SK-N-SH treated with all-trans-retinoic acid at 6 μM for 48 hours (cell line): ENCODE measurements at regions not wholly inside any gene's neighbourhood (a gene's known extent, or its start where the extent isn't known, plus 50 kb on each side); places are given as distances from the start of the nearest gene placed in this dataset.

Experiments
- ATAC-seq: fragments of 200-7000 bp; cut with Tn5 transposase; 3 replicates; pipeline ENCODE4 v1.9.1; 2020; ENCODE audit warnings: mild to moderate bottlenecking, moderate library complexity
- ARNTL ChIP-seq: fragments of 450-650 bp; formaldehyde crosslinking; IDR thresholded peaks from 2 replicates; pipeline ENCODE4 v1.5.0; 2020; ENCODE audit warnings: low read depth, mild to moderate bottlenecking, moderate library complexity, borderline replicate concordance
- BACH2 ChIP-seq: fragments of 250-450 bp; sonication (Bioruptor Pico); IDR thresholded peaks from 2 replicates; pipeline ENCODE4 v1.9.0; 2021; ENCODE audit warnings: mild to moderate bottlenecking, borderline replicate concordance
- CREB5 ChIP-seq: fragments of 250-450 bp; sonication (Bioruptor Pico); IDR thresholded peaks from 2 replicates; pipeline ENCODE4 v1.5.1; 2020; ENCODE audit warnings: low read depth, mild to moderate bottlenecking, moderate library complexity
- CSRNP3 ChIP-seq: fragments of 250-450 bp; sonication (Bioruptor Pico); IDR thresholded peaks from 2 replicates; pipeline ENCODE4 v1.5.1; 2021; ENCODE audit warnings: mild to moderate bottlenecking, moderate library complexity
- GLIS3 ChIP-seq: fragments of 250-450 bp; sonication (Bioruptor Pico); IDR thresholded peaks from 2 replicates; pipeline ENCODE4 v1.5.0; 2020; ENCODE audit warnings: mild to moderate bottlenecking, moderate library complexity
- ISL1 ChIP-seq: fragments of 250-450 bp; sonication (Bioruptor Pico); IDR thresholded peaks from 2 replicates; pipeline ENCODE4 v2.1.2; 2022; ENCODE audit warnings: mild to moderate bottlenecking, moderate library complexity
- OSR1 ChIP-seq: fragments of 250-450 bp; sonication (Bioruptor Pico); IDR thresholded peaks from 2 replicates; pipeline ENCODE4 v1.8.0; 2022; ENCODE audit warnings: moderate library complexity, mild to moderate bottlenecking, inconsistent platforms
- PATZ1 ChIP-seq: fragments of 250-450 bp; sonication (Bioruptor Pico); IDR thresholded peaks from 2 replicates; pipeline ENCODE4 v1.8.0; 2020; ENCODE audit warnings: mild to moderate bottlenecking, moderate library complexity, borderline replicate concordance
- POU6F1 ChIP-seq: fragments of 250-450 bp; sonication (Bioruptor Pico); IDR thresholded peaks from 2 replicates; pipeline ENCODE4 v1.8.0; 2021; ENCODE audit warnings: low read depth, mild to moderate bottlenecking, moderate library complexity, borderline replicate concordance
- PPARA ChIP-seq: fragments of 250-450 bp; sonication (Bioruptor Pico); IDR thresholded peaks from 2 replicates; pipeline ENCODE4 v1.5.0; 2020; ENCODE audit warnings: mild to moderate bottlenecking, borderline replicate concordance
- RARB ChIP-seq: fragments of 250-450 bp; sonication (Bioruptor Pico); IDR thresholded peaks from 2 replicates; pipeline ENCODE4 v1.8.0; 2021; ENCODE audit warnings: mild to moderate bottlenecking, moderate library complexity
- SNAI2 ChIP-seq: fragments of 250-450 bp; sonication (Bioruptor Pico); IDR thresholded peaks from 2 replicates; pipeline ENCODE4 v1.5.0; 2020; ENCODE audit warnings: mild to moderate bottlenecking, moderate library complexity
- TCF4 ChIP-seq: fragments of 250-450 bp; sonication (Bioruptor Pico); IDR thresholded peaks from 2 replicates; pipeline ENCODE4 v1.8.0; 2021; ENCODE audit warnings: mild to moderate bottlenecking, moderate library complexity, borderline replicate concordance
- TOX ChIP-seq: fragments of 250-450 bp; sonication (Bioruptor Pico); IDR thresholded peaks from 2 replicates; pipeline ENCODE4 v1.8.0; 2021; ENCODE audit warnings: mild to moderate bottlenecking, moderate library complexity, borderline replicate concordance
- TSHZ2 ChIP-seq: fragments of 250-450 bp; sonication (Bioruptor Pico); IDR thresholded peaks from 2 replicates; pipeline ENCODE4 v1.5.0; 2020; ENCODE audit warnings: mild to moderate bottlenecking, moderate library complexity
- ZC3H10 ChIP-seq: fragments of 250-450 bp; sonication (Bioruptor Pico); IDR thresholded peaks from 2 replicates; pipeline ENCODE4 v1.5.1; 2021; ENCODE audit warnings: mild to moderate bottlenecking, moderate library complexity
- ZNF565 ChIP-seq: fragments of 450-650 bp; formaldehyde crosslinking; conservative IDR thresholded peaks from 2 replicates; pipeline ENCODE4 v1.5.0; 2020; ENCODE audit warnings: low read depth, mild to moderate bottlenecking, moderate library complexity
- ZNF70 ChIP-seq: fragments of 450-650 bp; formaldehyde crosslinking; IDR thresholded peaks from 2 replicates; pipeline ENCODE4 v1.5.0; 2020; ENCODE audit warnings: mild to moderate bottlenecking, moderate library complexity
- ZNF8 ChIP-seq: fragments of 450-650 bp; formaldehyde crosslinking; IDR thresholded peaks from 2 replicates; pipeline ENCODE4 v1.5.0; 2020; ENCODE audit warnings: mild to moderate bottlenecking, moderate library complexity

- ATAC-seq = no peak
- TF ChIP-seq SNAI2 (no peak), ZNF70 (CRISPR knock-in tag) (peak; percentile 21; the same call in 1 of the 2 replicates)
Measured at GRCh38 chr17:70825321-70826125, 656.2 kb downstream of the KCNJ2 start.

- ATAC-seq = no peak
- TF ChIP-seq CSRNP3 (CRISPR knock-in tag) (no peak), ZNF70 (CRISPR knock-in tag) (no peak), RARB (CRISPR knock-in tag) (no peak), PATZ1 (CRISPR knock-in tag) (no peak), PPARA (CRISPR knock-in tag) (no peak), GLIS3 (CRISPR knock-in tag) (no peak), ZNF565 (CRISPR knock-in tag) (no peak), TSHZ2 (CRISPR knock-in tag) (no peak), TOX (no peak), ARNTL (CRISPR knock-in tag) (no peak), POU6F1 (CRISPR knock-in tag) (no peak), ZC3H10 (CRISPR knock-in tag) (no peak), ISL1 (CRISPR knock-in tag) (no peak), BACH2 (CRISPR knock-in tag) (no peak), TCF4 (CRISPR knock-in tag) (no peak), SNAI2 (no peak)
- TF ChIP-seq, all 23 proteins: peak for 0
Measured at GRCh38 chr17:70829876-70830275, 660.5 kb downstream of the KCNJ2 start.

- no peak for ATAC-seq
- TF ChIP-seq SNAI2 (no peak), RARB (CRISPR knock-in tag) (no peak), OSR1 (no peak), ARNTL (CRISPR knock-in tag) (no peak), ZNF8 (CRISPR knock-in tag) (no peak), GLIS3 (CRISPR knock-in tag) (no peak), CSRNP3 (CRISPR knock-in tag) (no peak), CREB5 (CRISPR knock-in tag) (no peak), PATZ1 (CRISPR knock-in tag) (no peak), ZNF565 (CRISPR knock-in tag) (no peak), ZC3H10 (CRISPR knock-in tag) (no peak), TSHZ2 (CRISPR knock-in tag) (no peak)
Measured at GRCh38 chr17:70834039-70834438, 664.7 kb downstream of the KCNJ2 start.
